Stomach smooth muscle (tissue), 2 donors: ENCODE measurements at regions not wholly inside any gene's neighbourhood (a gene's known extent, or its start where the extent isn't known, plus 50 kb on each side); places are given as distances from the start of the nearest gene placed in this dataset.

Experiments
- H3K27ac ChIP-seq: one replicate; pipeline ENCODE4 v1.7.0; 2013; ENCODE audit warnings: mild to moderate bottlenecking, low read length, inconsistent platforms
- H3K27me3 ChIP-seq, 2 donors: one replicate each; pipeline ENCODE4 v1.7.0; 2013; ENCODE audit warnings: low read length in 2 of 2; ENCODE audit not compliant: insufficient read depth in 2 of 2, control insufficient read depth in 1 of 2
- H3K36me3 ChIP-seq, 2 donors: one replicate each; pipeline ENCODE4 v1.7.0; 2013; ENCODE audit warnings: low read length in 2 of 2; ENCODE audit not compliant: control insufficient read depth in 2 of 2, insufficient read depth in 2 of 2
- H3K4me1 ChIP-seq: one replicate; pipeline ENCODE4 v1.7.0; 2013; ENCODE audit warnings: low read length; ENCODE audit not compliant: control insufficient read depth, insufficient read depth
- H3K4me3 ChIP-seq, 2 donors: one replicate each; pipeline ENCODE4 v1.7.0; 2013; ENCODE audit warnings: low read length in 2 of 2
- H3K9ac ChIP-seq, 2 donors: one replicate each; pipeline ENCODE4 v1.7.0; 2013; ENCODE audit warnings: low read length in 2 of 2, mild to moderate bottlenecking in 1 of 2
- H3K9me3 ChIP-seq, 2 donors: one replicate each; pipeline ENCODE4 v1.7.0; 2013; ENCODE audit warnings: low read length in 2 of 2; ENCODE audit not compliant: control insufficient read depth in 2 of 2
- donor health status: healthy.
- donor health status: Pancreatic carcinoma.

DNA sequence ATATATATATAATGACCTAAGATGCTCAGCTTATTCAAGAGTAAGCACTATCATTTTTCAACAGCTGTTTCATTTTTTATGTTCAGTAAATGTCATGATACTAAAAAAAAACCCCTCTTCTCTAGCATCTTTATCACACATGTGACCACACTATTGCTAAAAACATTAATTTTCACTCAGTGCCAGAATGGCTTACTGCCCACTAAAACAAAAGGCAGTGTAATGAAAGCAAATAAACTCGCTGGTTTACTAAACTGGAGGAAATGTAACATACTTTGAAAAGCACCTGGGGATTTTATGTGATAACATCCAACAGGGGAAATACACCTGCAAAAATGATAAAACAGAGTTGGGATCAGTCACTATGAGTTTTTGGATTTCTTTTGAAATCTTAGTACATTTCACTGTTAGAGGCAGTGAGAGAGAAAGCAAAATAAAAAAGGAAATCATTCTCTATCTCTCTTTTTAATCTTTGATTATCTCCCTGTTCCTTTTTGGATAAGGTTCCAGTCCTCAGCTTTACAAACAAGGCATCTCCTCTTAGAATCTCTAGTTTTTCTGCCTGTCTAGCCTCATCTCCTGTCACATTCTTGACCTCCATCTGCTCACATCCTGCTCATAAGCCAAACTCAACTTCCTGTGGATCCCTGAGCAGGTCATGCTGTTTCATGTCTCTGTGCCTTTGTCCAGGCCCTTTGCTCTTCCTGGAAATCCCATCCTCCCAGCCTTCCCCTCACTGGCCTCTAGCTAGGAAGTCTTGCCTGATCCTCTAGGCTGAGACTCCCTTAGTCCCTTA, 338.0 kb downstream of the MAN2A1 start:
- H3K4me3 ChIP-seq, result no peak overlapping the region
- H3K27me3 ChIP-seq, result no peaks in the 10 kb centered on the region
- H3K27ac ChIP-seq, result no peak overlapping the region
- no peak overlapping the region for H3K9ac ChIP-seq
- no peaks in the 10 kb centered on the region for H3K9me3 ChIP-seq
- H3K36me3 ChIP-seq, result no peaks in the 10 kb centered on the region
- no peaks in the 10 kb centered on the region for H3K4me1 ChIP-seq

DNA sequence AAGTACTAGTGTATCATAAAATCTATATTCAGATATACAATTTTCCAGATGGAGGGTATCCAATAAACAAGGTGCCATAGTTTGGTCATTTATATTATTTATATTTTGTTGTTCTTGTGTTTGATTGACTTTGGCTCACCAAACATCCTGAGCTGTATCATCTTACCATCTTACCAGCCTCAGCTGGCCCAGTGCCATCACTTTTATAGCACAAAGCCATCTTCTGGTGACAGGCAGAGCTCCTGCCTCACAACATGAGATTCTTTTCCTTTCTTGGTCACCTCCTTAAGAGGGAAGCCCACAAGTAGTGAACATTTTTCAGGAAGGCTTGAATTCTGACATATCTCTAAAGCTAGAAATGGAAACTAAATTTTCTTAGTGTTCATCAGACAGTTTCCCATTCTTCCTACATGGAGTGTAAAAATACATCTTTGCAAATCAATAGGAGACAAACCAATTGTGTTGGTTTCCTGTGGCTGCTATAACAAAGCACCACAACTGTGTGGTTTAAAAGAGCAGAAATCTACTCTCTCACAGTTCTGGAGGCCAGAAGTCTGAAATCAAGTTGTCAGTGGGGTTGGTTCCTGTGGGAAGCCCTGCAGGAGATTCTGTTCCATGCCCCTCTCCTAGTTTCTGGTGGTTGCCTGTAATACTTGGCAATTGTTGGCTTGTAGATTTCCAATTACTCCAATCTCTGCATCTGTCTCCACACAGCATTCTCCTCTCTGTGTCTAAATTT, 341.8 kb downstream of the MAN2A1 start:
- Histone ChIP-seq H3K27ac (no peak overlapping the region), H3K4me3 (no peak overlapping the region), H3K36me3 (no peaks in the 10 kb centered on the region), H3K4me1 (no peaks in the 10 kb centered on the region), H3K27me3 (no peaks in the 10 kb centered on the region), H3K9ac (no peak overlapping the region), H3K9me3 (no peaks in the 10 kb centered on the region)

DNA sequence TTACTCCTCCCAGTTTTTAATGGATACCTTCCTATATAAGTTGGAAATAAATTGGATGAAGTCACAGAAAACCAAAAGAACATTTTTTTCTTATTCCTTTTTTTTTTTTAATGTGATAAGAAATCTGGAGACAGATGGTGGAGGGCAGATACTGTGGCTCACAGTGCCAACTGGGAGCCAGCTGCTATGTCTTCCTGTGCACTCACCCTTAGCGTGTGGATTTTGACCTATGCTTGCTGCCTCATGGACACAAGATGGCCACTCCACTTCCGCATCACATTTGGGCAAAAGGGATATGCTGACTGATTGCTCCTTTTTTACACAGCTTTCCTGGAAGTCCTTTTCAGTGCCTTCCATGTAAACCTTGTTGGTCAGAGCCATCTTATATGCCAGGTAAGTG, 342.6 kb downstream of the MAN2A1 start:
- Histone ChIP-seq H3K36me3 (no peaks in the 10 kb centered on the region), H3K9me3 (no peaks in the 10 kb centered on the region), H3K27me3 (no peaks in the 10 kb centered on the region), H3K4me1 (no peaks in the 10 kb centered on the region), H3K9ac (no peak overlapping the region), H3K27ac (no peak overlapping the region), H3K4me3 (no peak overlapping the region)

- H3K4me1 ChIP-seq, result no peaks in the 10 kb centered on the region
- no peak overlapping the region for H3K4me3 ChIP-seq
These were observed 344.4 kb downstream of the MAN2A1 start for GRCh38 chr5:110034056-110034600.

DNA sequence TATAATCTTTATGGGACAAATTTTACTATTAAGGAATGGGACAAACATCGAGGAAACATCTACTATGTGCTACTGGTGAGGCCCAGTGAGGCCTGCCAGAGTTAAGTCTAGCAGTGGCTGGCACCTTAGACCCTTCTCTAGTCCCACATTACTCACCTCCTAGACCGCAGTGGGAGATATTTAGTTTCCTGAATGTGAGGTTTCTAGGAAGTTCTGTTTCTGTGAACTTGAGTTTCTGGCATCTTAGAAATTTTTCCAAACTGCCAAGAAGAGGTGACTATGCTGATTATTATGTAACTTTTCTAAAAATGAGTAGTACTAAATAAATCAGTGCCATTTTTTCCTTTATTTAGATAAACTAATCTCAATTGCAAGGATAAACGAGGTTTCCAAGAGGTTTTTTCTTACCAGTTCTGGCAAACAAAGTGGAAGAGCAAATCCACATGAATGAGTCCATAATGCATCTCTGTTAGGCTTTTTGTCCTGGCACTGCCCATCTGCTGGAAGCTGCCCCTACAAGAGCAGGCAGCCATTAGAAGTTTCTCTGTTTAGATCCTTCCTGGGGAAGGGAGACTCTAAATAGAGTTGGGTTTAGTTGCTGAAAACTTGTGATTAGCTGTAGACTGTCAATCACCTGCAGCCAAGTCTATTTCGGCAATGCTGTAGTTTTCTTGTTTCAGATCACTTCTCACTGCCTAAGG, 348.7 kb downstream of the MAN2A1 start:
- H3K9ac ChIP-seq, result no peak overlapping the region
- H3K27me3 ChIP-seq, result no peaks in the 10 kb centered on the region
- no peak overlapping the region for H3K27ac ChIP-seq
- no peaks in the 10 kb centered on the region for H3K9me3 ChIP-seq
- no peaks in the 10 kb centered on the region for H3K4me1 ChIP-seq
- H3K4me3 ChIP-seq, result no peak overlapping the region
- H3K36me3 ChIP-seq, result no peaks in the 10 kb centered on the region

More at GRCh38 chr5:110034056-110034600, 344.4 kb downstream of the MAN2A1 start:
- Histone ChIP-seq H3K36me3 (no peaks in the 10 kb centered on the region), H3K27me3 (no peaks in the 10 kb centered on the region), H3K9ac (no peak overlapping the region), H3K9me3 (no peaks in the 10 kb centered on the region), H3K27ac (no peak overlapping the region)

DNA sequence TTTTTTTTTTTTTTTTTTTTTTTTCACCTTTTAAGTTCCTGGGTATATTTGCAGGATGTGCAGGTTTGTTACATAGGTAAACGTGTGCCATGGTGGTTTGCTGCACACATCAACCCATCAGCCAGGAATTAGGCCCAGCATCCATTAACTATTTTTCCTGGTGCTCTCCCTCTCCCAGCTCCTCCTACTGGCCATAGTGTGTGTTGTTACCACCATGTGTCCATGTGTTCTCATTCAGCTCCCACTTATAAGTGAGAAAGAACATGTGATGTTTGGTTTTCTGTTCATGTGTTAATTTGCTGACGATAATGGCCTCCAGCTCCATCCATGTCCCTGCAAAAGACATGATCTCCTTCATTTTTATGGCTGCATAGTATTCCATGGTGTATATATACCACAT, 350.5 kb downstream of the MAN2A1 start:
- Histone ChIP-seq H3K9ac (no peak overlapping the region), H3K36me3 (no peaks in the 10 kb centered on the region), H3K9me3 (no peaks in the 10 kb centered on the region), H3K4me3 (no peak overlapping the region), H3K27me3 (no peaks in the 10 kb centered on the region), H3K27ac (no peak overlapping the region), H3K4me1 (no peaks in the 10 kb centered on the region)

- Histone ChIP-seq H3K9me3 (no peaks in the 10 kb centered on the region), H3K36me3 (no peaks in the 10 kb centered on the region), H3K4me3 (no peak overlapping the region), H3K4me1 (no peaks in the 10 kb centered on the region), H3K9ac (no peak overlapping the region), H3K27me3 (no peaks in the 10 kb centered on the region), H3K27ac (no peak overlapping the region)
These were observed 353.3 kb downstream of the MAN2A1 start for GRCh38 chr5:110043025-110043424.

- no peaks in the 10 kb centered on the region for H3K27me3 ChIP-seq
- no peaks in the 10 kb centered on the region for H3K9me3 ChIP-seq
- no peak overlapping the region for H3K4me3 ChIP-seq
- H3K4me1 ChIP-seq, result no peaks in the 10 kb centered on the region
- H3K9ac ChIP-seq, result no peak overlapping the region
- no peak overlapping the region for H3K27ac ChIP-seq
- H3K36me3 ChIP-seq, result no peaks in the 10 kb centered on the region
These were observed 355.4 kb downstream of the MAN2A1 start for GRCh38 chr5:110045158-110045557.

- H3K9ac ChIP-seq, result no peak overlapping the region
- no peaks in the 10 kb centered on the region for H3K27me3 ChIP-seq
- H3K36me3 ChIP-seq, result no peaks in the 10 kb centered on the region
- H3K4me3 ChIP-seq, result no peak overlapping the region
- H3K4me1 ChIP-seq, result no peaks in the 10 kb centered on the region
- no peak overlapping the region for H3K27ac ChIP-seq
- no peaks in the 10 kb centered on the region for H3K9me3 ChIP-seq
These were observed 358.8 kb downstream of the MAN2A1 start for GRCh38 chr5:110048491-110048890.

DNA sequence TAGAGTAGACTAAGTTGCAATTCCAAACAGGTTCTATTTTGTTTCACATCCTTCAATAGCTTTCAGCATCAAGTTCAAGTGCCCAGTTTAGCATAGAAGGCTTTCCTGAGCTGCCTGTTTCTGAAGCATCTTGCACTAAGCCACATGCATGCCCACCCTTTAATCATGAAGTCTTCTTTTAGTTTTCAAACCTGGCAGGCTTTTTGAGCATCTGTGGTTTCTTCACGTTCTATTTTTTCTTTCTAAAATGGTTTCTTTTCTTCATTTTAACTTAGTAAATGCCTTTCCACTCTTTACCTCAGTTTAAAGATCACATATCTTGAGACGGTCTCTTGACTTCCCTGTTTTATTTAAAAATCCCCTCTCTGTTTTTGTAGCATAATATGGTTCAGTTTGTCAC, 360.1 kb downstream of the MAN2A1 start:
- Histone ChIP-seq H3K36me3 (no peaks in the 10 kb centered on the region), H3K27me3 (no peaks in the 10 kb centered on the region)

More for the DNA sequence above, 360.1 kb downstream of the MAN2A1 start:
- Histone ChIP-seq H3K4me3 (no peak overlapping the region), H3K4me1 (no peaks in the 10 kb centered on the region), H3K27ac (no peak overlapping the region), H3K9ac (no peak overlapping the region), H3K9me3 (no peaks in the 10 kb centered on the region)
